Coronary artery (tissue), 2 donors: ENCODE measurements at regions not wholly inside any gene's neighbourhood (a gene's known extent, or its start where the extent isn't known, plus 50 kb on each side); places are given as distances from the start of the nearest gene placed in this dataset.
"Not testable (repeated sequence)": the region's sequence is repeated elsewhere in the genome, so short reads cannot be mapped to it uniquely, and the experiment has no call there.

Experiments used
- DNase-seq: peaks from one replicate; pipeline ENCODE4 v3.0.0-alpha.2; 2017; ENCODE audit warnings: low spot score
- H3K27ac ChIP-seq, 2 donors: fragments of 200-600 bp; sonication (generic); one replicate each; pipeline ENCODE4 v1.5.1; 2016 to 2019
- H3K4me3 ChIP-seq: fragments of 200-600 bp; sonication (generic); 2 replicates; pipeline ENCODE4 v1.5.1; 2016; ENCODE audit warnings: mild to moderate bottlenecking, moderate library complexity
- TF ChIP-seq, protein P1 (sequence below): fragments of 200-600 bp; sonication (generic); IDR thresholded peaks from one replicate; pipeline ENCODE4 v1.5.1; 2019; ENCODE audit warnings: antibody characterized with exemption

DNA sequence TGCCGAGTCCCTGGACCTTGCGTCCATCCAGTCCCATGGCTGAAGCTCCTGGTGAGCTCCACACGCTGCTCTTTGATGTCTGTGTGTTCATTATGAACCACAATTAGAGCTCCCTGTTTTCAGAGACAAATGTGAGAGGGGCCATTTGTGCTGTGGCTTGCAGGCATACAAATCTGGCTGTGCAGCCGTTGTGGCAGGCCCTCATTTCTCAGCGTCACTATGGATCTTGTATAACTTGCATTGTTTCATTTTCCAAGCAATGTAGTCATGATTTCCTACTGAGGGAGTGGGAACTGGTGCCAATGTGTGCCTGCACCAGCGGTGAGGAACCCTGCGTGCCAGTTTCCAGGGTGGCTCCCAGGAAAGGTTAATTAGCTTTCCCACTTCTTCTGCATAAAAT, 542.6 kb downstream of the TMEM114 start:
- no peak for DNase-seq
- TF ChIP-seq, protein P1, sequence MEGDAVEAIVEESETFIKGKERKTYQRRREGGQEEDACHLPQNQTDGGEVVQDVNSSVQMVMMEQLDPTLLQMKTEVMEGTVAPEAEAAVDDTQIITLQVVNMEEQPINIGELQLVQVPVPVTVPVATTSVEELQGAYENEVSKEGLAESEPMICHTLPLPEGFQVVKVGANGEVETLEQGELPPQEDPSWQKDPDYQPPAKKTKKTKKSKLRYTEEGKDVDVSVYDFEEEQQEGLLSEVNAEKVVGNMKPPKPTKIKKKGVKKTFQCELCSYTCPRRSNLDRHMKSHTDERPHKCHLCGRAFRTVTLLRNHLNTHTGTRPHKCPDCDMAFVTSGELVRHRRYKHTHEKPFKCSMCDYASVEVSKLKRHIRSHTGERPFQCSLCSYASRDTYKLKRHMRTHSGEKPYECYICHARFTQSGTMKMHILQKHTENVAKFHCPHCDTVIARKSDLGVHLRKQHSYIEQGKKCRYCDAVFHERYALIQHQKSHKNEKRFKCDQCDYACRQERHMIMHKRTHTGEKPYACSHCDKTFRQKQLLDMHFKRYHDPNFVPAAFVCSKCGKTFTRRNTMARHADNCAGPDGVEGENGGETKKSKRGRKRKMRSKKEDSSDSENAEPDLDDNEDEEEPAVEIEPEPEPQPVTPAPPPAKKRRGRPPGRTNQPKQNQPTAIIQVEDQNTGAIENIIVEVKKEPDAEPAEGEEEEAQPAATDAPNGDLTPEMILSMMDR = no peak
- Histone ChIP-seq H3K27ac (no peak overlapping the region), H3K4me3 (no peak overlapping the region)

DNA sequence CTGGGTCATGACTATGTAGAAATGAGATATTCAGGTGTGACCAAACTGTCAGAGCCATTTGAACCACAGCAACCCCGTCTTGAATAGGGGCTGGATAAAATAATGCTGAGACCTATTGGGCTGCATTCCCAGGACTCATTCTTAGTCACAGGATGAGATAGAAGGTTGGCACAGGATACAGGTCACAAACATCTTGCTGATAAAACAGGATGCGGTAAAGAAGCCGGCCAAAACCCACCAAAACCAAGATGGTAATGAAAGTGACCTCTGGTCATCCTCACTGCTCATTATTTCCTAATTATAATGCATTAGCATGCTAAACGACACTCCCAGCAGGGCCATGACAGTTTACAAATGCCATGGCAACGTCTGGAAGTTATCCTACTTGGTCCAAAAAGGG, 545.5 kb downstream of the TMEM114 start:
- no peak for DNase-seq
- TF ChIP-seq, protein P1 = no peak
- Histone ChIP-seq H3K27ac (no peak overlapping the region), H3K4me3 (no peak overlapping the region)

DNA sequence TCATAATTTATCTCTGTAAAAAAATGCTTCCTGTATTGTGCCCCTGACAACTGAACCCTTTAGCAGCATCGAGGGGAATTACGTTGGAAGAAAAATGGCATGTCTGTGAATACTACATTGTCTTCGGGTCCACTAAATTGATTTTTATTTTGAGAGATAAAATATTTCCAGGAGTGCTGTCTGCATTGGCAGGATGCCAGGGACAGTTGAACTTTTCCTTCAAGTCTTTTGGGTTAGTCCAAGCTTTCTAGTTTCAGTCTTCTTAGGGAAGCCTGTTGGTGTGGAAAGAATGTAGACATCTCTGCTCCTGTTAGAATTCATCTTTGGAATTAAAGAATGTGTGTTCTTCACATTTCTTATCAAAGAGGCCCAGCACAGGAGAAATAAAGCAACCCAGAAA, 557.9 kb downstream of the TMEM114 start:
- no peak for DNase-seq
- TF ChIP-seq, protein P1 = no peak
- Histone ChIP-seq H3K27ac (no peak overlapping the region), H3K4me3 (no peak overlapping the region)

DNA sequence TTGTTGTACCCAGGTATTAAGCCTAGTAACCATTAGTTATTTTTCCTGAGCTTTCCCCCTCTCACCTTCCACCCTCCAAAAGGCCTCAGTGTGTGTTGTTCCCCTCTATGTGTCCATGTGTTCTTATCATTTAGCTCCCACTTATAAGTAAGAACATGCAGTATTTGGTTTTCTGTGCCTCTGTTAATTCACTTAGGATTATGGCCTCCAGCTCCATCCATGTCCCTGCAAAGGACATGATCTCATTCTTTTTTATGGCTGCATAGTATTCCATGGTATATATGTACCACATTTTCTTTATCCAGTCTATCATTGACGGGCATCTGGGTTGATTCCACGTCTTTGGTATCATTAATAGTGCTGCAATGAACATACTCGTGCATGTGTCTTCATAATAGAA, 560.3 kb downstream of the TMEM114 start:
- H3K27ac ChIP-seq, DNase-seq, H3K4me3 ChIP-seq: not testable (repeated sequence)

DNA sequence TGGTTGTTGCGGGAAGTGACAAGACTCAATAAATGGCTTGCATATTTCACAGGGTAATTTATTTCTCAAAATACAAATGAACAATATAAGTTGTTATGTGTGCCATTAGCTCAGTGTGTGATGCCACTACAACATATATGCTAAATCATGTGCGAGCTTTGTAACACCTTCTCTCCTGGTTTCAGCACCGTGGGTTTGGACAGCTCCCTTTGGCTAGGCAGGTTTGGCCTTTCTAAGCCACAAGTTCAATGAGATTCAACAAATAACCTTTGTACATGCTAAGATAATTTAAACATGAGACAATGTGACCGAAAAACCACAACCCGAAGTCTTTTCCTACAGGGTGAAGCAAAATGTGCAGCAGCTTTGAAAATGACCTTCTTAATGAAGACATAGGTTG, 563.9 kb downstream of the TMEM114 start:
- TF ChIP-seq, protein P1 = no peak
- Histone ChIP-seq H3K4me3 (no peak overlapping the region), H3K27ac (no peak overlapping the region)
- DNase-seq = no peak

DNA sequence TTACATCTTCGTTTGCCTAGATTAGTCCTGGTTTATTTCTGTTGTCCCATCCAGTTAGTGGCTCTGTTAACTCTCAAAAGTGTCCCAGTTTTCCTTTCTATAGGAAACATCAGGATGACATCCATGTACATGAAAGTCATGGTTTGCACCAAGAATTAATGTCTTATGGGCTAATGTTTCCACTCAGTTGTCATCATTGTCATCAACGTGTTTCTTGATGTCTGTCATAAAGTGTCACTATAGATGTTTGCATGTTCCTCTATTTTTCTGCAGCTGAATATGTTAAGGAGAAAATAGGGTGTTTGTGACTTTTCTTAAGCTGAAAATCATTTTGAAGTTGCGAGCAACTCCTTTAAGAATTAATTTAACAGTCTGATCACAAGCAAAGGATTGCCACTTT, 567.0 kb downstream of the TMEM114 start:
- no peak for DNase-seq
- Histone ChIP-seq H3K4me3 (no peak overlapping the region), H3K27ac (no peak overlapping the region)
- TF ChIP-seq, protein P1 = no peak

DNA sequence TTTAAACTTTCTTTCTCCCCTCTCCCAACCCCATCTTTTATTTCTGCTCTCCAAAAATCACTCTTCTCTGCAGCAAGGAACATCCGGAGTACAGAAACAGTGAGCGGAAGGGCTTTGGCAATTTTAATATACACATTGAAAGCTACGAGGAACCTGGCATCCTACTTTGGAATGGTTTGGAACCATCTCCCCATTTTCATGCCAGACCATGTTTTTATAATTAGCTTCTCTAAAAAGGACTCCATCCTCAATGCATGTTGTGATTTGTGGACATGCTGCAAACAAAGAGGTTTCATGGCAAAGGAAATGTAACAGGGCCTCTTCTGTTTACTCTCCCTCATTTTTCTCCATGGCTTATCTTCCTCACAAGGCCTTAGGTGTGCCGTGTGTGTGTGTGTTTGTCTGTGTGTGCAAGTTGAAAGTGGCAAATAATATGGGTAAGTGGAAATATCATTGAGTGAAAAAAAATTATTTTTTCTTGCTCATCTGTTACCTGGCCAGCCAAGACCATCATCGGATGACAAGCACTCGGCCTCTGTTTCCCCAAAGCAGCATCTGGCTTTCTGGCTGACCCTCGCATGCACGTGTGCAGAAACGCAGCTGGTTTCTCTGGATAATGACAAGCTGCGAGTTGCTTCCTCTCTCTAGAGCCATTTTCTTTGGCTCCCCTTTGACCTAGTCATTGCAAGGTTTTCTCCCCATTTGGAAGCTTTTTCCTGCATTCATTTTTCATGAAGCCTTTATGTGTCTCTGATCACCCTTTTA, 585.0 kb downstream of the TMEM114 start:
- H3K27ac ChIP-seq = no peak overlapping the region
- no peak overlapping the region for H3K4me3 ChIP-seq
- DNase-seq = no peak
- TF ChIP-seq, protein P1 = no peak
